ENCODE measurements at regions not wholly inside any gene's neighbourhood (a gene's known extent, or its start where the extent isn't known, plus 50 kb on each side); places are given as distances from the start of the nearest gene placed in this dataset.

- TF ChIP-seq CTCF (IDR thresholded peaks at IDR 0.05) (no peak), POLR2AphosphoS5 (IDR thresholded peaks at IDR 0.05) (no peak)
Measured at GRCh38 chr17:71331754-71332325, 789.0 kb upstream of the SOX9 start.

Data from stomach (tissue), 4 donors.